ENCODE measurements at regions not wholly inside any gene's neighbourhood (a gene's known extent, or its start where the extent isn't known, plus 50 kb on each side); places are given as distances from the start of the nearest gene placed in this dataset.

GRCh38 chr18:10299643-10300042 is 154.8 kb upstream of the APCDD1 start:
- Histone ChIP-seq H3K4me1 (no peaks in the 10 kb centered on the region), H3K4me3 (no peak overlapping the region), H3K27me3 (no peaks in the 10 kb centered on the region), H3K9me3 (no peaks in the 10 kb centered on the region), H3K36me3 (no peaks in the 10 kb centered on the region), H3K27ac (no peak overlapping the region)
- TF ChIP-seq CTCF (IDR thresholded peaks at IDR 0.05): no peak
- no peak for DNase-seq (ENCODE audit: low spot score in 2 of 2)
- intact Hi-C loops (cut with DNase I): no loop called here

GRCh38 chr18:10300739-10301138 is 153.7 kb upstream of the APCDD1 start:
- no peak overlapping the region for H3K27ac ChIP-seq
- no peaks in the 10 kb centered on the region for H3K9me3 ChIP-seq
- TF ChIP-seq CTCF (IDR thresholded peaks at IDR 0.05): no peak
- no peaks in the 10 kb centered on the region for H3K27me3 ChIP-seq
- no peak for DNase-seq (ENCODE audit: low spot score in 2 of 2)
- H3K36me3 ChIP-seq: no peaks in the 10 kb centered on the region
- intact Hi-C loops (cut with DNase I): no loop called here
- H3K4me3 ChIP-seq: no peak overlapping the region
- no peaks in the 10 kb centered on the region for H3K4me1 ChIP-seq

GRCh38 chr18:10301831-10302483 is 152.5 kb upstream of the APCDD1 start:
- Histone ChIP-seq H3K27ac (no peak overlapping the region), H3K27me3 (no peaks in the 10 kb centered on the region), H3K4me1 (no peaks in the 10 kb centered on the region), H3K9me3 (no peaks in the 10 kb centered on the region), H3K4me3 (no peak overlapping the region), H3K36me3 (no peaks in the 10 kb centered on the region)
- intact Hi-C loops (cut with DNase I): no loop called here
- no peak for TF ChIP-seq CTCF (IDR thresholded peaks at IDR 0.05)
- no peak for DNase-seq (ENCODE audit: low spot score in 2 of 2)

- DNase-seq (ENCODE audit: low spot score in 2 of 2): no peak
- Histone ChIP-seq H3K9me3 (no peaks in the 10 kb centered on the region), H3K27ac (no peak overlapping the region), H3K36me3 (no peaks in the 10 kb centered on the region), H3K4me1 (no peaks in the 10 kb centered on the region), H3K4me3 (no peak overlapping the region), H3K27me3 (no peaks in the 10 kb centered on the region)
- intact Hi-C loops (cut with DNase I): no loop called here
- TF ChIP-seq CTCF (IDR thresholded peaks at IDR 0.05): no peak
Measured at GRCh38 chr18:10303171-10303570, 151.3 kb upstream of the APCDD1 start.

GRCh38 chr18:10304853-10305252 is 149.6 kb upstream of the APCDD1 start:
- intact Hi-C loops (cut with DNase I): no loop called here
- no peak overlapping the region for H3K4me3 ChIP-seq
- H3K4me1 ChIP-seq: no peaks in the 10 kb centered on the region
- no peak for TF ChIP-seq CTCF (IDR thresholded peaks at IDR 0.05)
- no peaks in the 10 kb centered on the region for H3K36me3 ChIP-seq
- DNase-seq (ENCODE audit: low spot score in 2 of 2): no peak
- no peaks in the 10 kb centered on the region for H3K9me3 ChIP-seq
- no peaks in the 10 kb centered on the region for H3K27me3 ChIP-seq
- no peak overlapping the region for H3K27ac ChIP-seq

- Histone ChIP-seq H3K27ac (no peak overlapping the region), H3K27me3 (no peaks in the 10 kb centered on the region), H3K4me1 (no peaks in the 10 kb centered on the region), H3K36me3 (no peaks in the 10 kb centered on the region), H3K9me3 (no peaks in the 10 kb centered on the region), H3K4me3 (no peak overlapping the region)
- intact Hi-C loops (cut with DNase I): no loop called here
- no peak for TF ChIP-seq CTCF (IDR thresholded peaks at IDR 0.05)
- DNase-seq (ENCODE audit: low spot score in 2 of 2): no peak
Measured at GRCh38 chr18:10306779-10307178, 147.7 kb upstream of the APCDD1 start.
